ENCODE measurements at regions not wholly inside any gene's neighbourhood (a gene's known extent, or its start where the extent isn't known, plus 50 kb on each side); places are given as distances from the start of the nearest gene placed in this dataset.

- no peak for TF ChIP-seq POLR2AphosphoS5 (IDR thresholded peaks at IDR 0.05; ENCODE audit: low read depth, low read length)
- TF ChIP-seq, protein P1, sequence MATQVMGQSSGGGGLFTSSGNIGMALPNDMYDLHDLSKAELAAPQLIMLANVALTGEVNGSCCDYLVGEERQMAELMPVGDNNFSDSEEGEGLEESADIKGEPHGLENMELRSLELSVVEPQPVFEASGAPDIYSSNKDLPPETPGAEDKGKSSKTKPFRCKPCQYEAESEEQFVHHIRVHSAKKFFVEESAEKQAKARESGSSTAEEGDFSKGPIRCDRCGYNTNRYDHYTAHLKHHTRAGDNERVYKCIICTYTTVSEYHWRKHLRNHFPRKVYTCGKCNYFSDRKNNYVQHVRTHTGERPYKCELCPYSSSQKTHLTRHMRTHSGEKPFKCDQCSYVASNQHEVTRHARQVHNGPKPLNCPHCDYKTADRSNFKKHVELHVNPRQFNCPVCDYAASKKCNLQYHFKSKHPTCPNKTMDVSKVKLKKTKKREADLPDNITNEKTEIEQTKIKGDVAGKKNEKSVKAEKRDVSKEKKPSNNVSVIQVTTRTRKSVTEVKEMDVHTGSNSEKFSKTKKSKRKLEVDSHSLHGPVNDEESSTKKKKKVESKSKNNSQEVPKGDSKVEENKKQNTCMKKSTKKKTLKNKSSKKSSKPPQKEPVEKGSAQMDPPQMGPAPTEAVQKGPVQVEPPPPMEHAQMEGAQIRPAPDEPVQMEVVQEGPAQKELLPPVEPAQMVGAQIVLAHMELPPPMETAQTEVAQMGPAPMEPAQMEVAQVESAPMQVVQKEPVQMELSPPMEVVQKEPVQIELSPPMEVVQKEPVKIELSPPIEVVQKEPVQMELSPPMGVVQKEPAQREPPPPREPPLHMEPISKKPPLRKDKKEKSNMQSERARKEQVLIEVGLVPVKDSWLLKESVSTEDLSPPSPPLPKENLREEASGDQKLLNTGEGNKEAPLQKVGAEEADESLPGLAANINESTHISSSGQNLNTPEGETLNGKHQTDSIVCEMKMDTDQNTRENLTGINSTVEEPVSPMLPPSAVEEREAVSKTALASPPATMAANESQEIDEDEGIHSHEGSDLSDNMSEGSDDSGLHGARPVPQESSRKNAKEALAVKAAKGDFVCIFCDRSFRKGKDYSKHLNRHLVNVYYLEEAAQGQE (IDR thresholded peaks at IDR 0.05; ENCODE audit: insufficient read depth in 1 of 2, low read depth in 2 of 2, low read length in 2 of 2) = no peak
- TF ChIP-seq FOXP2 (optimal IDR thresholded peaks at IDR 0.05; ENCODE audit: borderline replicate concordance, extremely low read depth, extremely low read length, insufficient read depth) = no peak
Observed at GRCh38 chr16:76835779-76836300, 355.1 kb upstream of the MON1B start.

- no peak for TF ChIP-seq TAF1 (IDR thresholded peaks at IDR 0.05; ENCODE audit: borderline replicate concordance, insufficient read depth, low read length)
- no peak for TF ChIP-seq POLR2AphosphoS5 (IDR thresholded peaks at IDR 0.05; ENCODE audit: low read depth, low read length)
- TF ChIP-seq SIN3A (IDR thresholded peaks at IDR 0.05; ENCODE audit: borderline replicate concordance, insufficient read depth, low read length) = no peak
- TF ChIP-seq, protein P1 (IDR thresholded peaks at IDR 0.05; ENCODE audit: insufficient read depth in 1 of 2, low read depth in 2 of 2, low read length in 2 of 2) = no peak
- TF ChIP-seq FOXP2 (optimal IDR thresholded peaks at IDR 0.05; ENCODE audit: borderline replicate concordance, extremely low read depth, extremely low read length, insufficient read depth) = no peak
Observed at GRCh38 chr16:76837872-76838271, 353.1 kb upstream of the MON1B start.

GRCh38 chr16:76854234-76854633, 336.8 kb upstream of the MON1B start:
- TF ChIP-seq TAF1 (IDR thresholded peaks at IDR 0.05; ENCODE audit: borderline replicate concordance, insufficient read depth, low read length) = no peak
- no peak for TF ChIP-seq FOXP2 (optimal IDR thresholded peaks at IDR 0.05; ENCODE audit: borderline replicate concordance, extremely low read depth, extremely low read length, insufficient read depth)
- TF ChIP-seq POLR2AphosphoS5 (IDR thresholded peaks at IDR 0.05; ENCODE audit: low read depth, low read length) = no peak
- TF ChIP-seq SIN3A (IDR thresholded peaks at IDR 0.05; ENCODE audit: borderline replicate concordance, insufficient read depth, low read length) = no peak

GRCh38 chr16:76856112-76856511, 334.9 kb upstream of the MON1B start:
- no peak for TF ChIP-seq FOXP2 (optimal IDR thresholded peaks at IDR 0.05; ENCODE audit: borderline replicate concordance, extremely low read depth, extremely low read length, insufficient read depth)
- TF ChIP-seq, protein P1 (IDR thresholded peaks at IDR 0.05; ENCODE audit: insufficient read depth in 1 of 2, low read depth in 2 of 2, low read length in 2 of 2) = no peak
- TF ChIP-seq SIN3A (IDR thresholded peaks at IDR 0.05; ENCODE audit: borderline replicate concordance, insufficient read depth, low read length) = no peak
- TF ChIP-seq POLR2AphosphoS5 (IDR thresholded peaks at IDR 0.05; ENCODE audit: low read depth, low read length) = no peak
- TF ChIP-seq TAF1 (IDR thresholded peaks at IDR 0.05; ENCODE audit: borderline replicate concordance, insufficient read depth, low read length) = no peak

- TF ChIP-seq TAF1 (IDR thresholded peaks at IDR 0.05; ENCODE audit: borderline replicate concordance, insufficient read depth, low read length) = no peak
- no peak for TF ChIP-seq SIN3A (IDR thresholded peaks at IDR 0.05; ENCODE audit: borderline replicate concordance, insufficient read depth, low read length)
- TF ChIP-seq, protein P1 (IDR thresholded peaks at IDR 0.05; ENCODE audit: insufficient read depth in 1 of 2, low read depth in 2 of 2, low read length in 2 of 2) = no peak
- no peak for TF ChIP-seq POLR2AphosphoS5 (IDR thresholded peaks at IDR 0.05; ENCODE audit: low read depth, low read length)
- no peak for TF ChIP-seq FOXP2 (optimal IDR thresholded peaks at IDR 0.05; ENCODE audit: borderline replicate concordance, extremely low read depth, extremely low read length, insufficient read depth)
Observed at GRCh38 chr16:76857402-76857801, 333.6 kb upstream of the MON1B start.
